ENCODE measurements at regions not wholly inside any gene's neighbourhood (a gene's known extent, or its start where the extent isn't known, plus 50 kb on each side); places are given as distances from the start of the nearest gene placed in this dataset.

GRCh38 chr6:86030875-86031274 is 388.2 kb upstream of the SYNCRIP start:
- Histone ChIP-seq H3K4me3 (replicated peaks in 1 of 3; ENCODE audit: insufficient read depth in 1 of 3, low read depth in 2 of 3, low read length in 3 of 3) (no peak overlapping the region), H3K27me3 (ENCODE audit: control insufficient read depth in 1 of 2, insufficient read depth in 2 of 2, low read length in 2 of 2) (no peaks in the 10 kb centered on the region), H3K4me1 (ENCODE audit: insufficient read depth, low read length) (peaks cover 7% of the 10 kb centered on the region), H3K79me2 (ENCODE audit: insufficient read depth, low read length) (no peaks in the 10 kb centered on the region), H3K4me2 (ENCODE audit: low read depth, low read length) (no peak overlapping the region), H4K20me1 (ENCODE audit: insufficient read depth, low read length) (no peaks in the 10 kb centered on the region), H3K36me3 (replicated peaks in 1 of 2; ENCODE audit: control insufficient read depth in 1 of 2, insufficient read depth in 2 of 2, low read length in 2 of 2) (no peaks in the 10 kb centered on the region), H3K27ac (ENCODE audit: extremely low read length, insufficient read depth, low read length) (no peak overlapping the region), H2AFZ (ENCODE audit: low read length) (no peak overlapping the region), H3K9ac (ENCODE audit: insufficient read depth, low read depth, low read length) (no peak overlapping the region), H3K9me3 (ENCODE audit: low read length) (no peaks in the 10 kb centered on the region)
- ATAC-seq (no peak; the same call in 2 of the 3 replicates), FAIRE-seq (no peak), DNase-seq (ENCODE audit: low spot score) (peak; percentile 38)
- ChIA-PET CTCF (ENCODE audit: low intra/inter-chr PET ratio, low total read pairs) (no interaction called here), POLR2A (no interaction called here)
- WGBS (ENCODE audit: low lambda C conversion rate): 3% methylated on average over 3 of the region's 3 CpGs
- peak; percentile 25; the same call in 1 of the 2 replicates for TF ChIP-seq SIX4 (CRISPR knock-in tag; IDR thresholded peaks at IDR 0.05)
- no peak for TF ChIP-seq EED (CRISPR knock-in tag; IDR thresholded peaks at IDR 0.05)
- no peak for TF ChIP-seq FOSL1 (CRISPR knock-in tag; IDR thresholded peaks at IDR 0.05; ENCODE audit: borderline replicate concordance)
- TF ChIP-seq, protein P1, sequence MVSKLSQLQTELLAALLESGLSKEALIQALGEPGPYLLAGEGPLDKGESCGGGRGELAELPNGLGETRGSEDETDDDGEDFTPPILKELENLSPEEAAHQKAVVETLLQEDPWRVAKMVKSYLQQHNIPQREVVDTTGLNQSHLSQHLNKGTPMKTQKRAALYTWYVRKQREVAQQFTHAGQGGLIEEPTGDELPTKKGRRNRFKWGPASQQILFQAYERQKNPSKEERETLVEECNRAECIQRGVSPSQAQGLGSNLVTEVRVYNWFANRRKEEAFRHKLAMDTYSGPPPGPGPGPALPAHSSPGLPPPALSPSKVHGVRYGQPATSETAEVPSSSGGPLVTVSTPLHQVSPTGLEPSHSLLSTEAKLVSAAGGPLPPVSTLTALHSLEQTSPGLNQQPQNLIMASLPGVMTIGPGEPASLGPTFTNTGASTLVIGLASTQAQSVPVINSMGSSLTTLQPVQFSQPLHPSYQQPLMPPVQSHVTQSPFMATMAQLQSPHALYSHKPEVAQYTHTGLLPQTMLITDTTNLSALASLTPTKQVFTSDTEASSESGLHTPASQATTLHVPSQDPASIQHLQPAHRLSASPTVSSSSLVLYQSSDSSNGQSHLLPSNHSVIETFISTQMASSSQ (IDR thresholded peaks at IDR 0.05; ENCODE audit: low read depth): peak; percentile 56; the same call in 1 of the 2 replicates
- TF ChIP-seq, protein P1 (CRISPR knock-in tag; IDR thresholded peaks at IDR 0.05; ENCODE audit: borderline replicate concordance): no peak
- TF ChIP-seq PRDM4 (CRISPR knock-in tag; IDR thresholded peaks at IDR 0.05; ENCODE audit: borderline replicate concordance): no peak
- TF ChIP-seq PHF8 (CRISPR knock-in tag; IDR thresholded peaks at IDR 0.05): no peak
- TF ChIP-seq, protein P2, sequence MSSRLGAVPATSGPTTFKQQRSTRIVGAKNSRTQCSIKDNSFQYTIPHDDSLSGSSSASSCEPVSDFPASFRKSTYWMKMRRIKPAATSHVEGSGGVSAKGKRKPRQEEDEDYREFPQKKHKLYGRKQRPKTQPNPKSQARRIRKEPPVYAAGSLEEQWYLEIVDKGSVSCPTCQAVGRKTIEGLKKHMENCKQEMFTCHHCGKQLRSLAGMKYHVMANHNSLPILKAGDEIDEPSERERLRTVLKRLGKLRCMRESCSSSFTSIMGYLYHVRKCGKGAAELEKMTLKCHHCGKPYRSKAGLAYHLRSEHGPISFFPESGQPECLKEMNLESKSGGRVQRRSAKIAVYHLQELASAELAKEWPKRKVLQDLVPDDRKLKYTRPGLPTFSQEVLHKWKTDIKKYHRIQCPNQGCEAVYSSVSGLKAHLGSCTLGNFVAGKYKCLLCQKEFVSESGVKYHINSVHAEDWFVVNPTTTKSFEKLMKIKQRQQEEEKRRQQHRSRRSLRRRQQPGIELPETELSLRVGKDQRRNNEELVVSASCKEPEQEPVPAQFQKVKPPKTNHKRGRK (CRISPR knock-in tag; IDR thresholded peaks at IDR 0.05): no peak
- no peak for TF ChIP-seq ELF1 (CRISPR knock-in tag; IDR thresholded peaks at IDR 0.05)
- TF ChIP-seq NFRKB (IDR thresholded peaks at IDR 0.05): no peak
- TF ChIP-seq NCOA2 (CRISPR knock-in tag; IDR thresholded peaks at IDR 0.05): no peak
- TF ChIP-seq ZNF781 (CRISPR knock-in tag; IDR thresholded peaks at IDR 0.05; ENCODE audit: borderline replicate concordance, not compliant biosample characterization): no peak
- BruUV-seq (replicated peaks): no TSS peak
- in situ Hi-C loops (cut with HindIII; ENCODE audit: extremely low pct_ligation_motif_present, low pct_unique_long_range_greater_than_20kb): no loop called here
- intact Hi-C loops (cut with micrococcal nuclease; ENCODE audit: unreplicated experiment): no loop called here
